DMS153 (cell line): ENCODE measurements at regions not wholly inside any gene's neighbourhood (a gene's known extent, or its start where the extent isn't known, plus 50 kb on each side); places are given as distances from the start of the nearest gene placed in this dataset.
A peak's percentile ranks its signal among the peaks of the same experiment; 100 is the strongest.
"Not testable (repeated sequence)": the region's sequence is repeated elsewhere in the genome, so short reads cannot be mapped to it uniquely, and the experiment has no call there.

Experiments used
- DNase-seq: peaks from one replicate; lab custom pipeline; 2025; lab: John Stamatoyannopoulos, UW

DNA sequence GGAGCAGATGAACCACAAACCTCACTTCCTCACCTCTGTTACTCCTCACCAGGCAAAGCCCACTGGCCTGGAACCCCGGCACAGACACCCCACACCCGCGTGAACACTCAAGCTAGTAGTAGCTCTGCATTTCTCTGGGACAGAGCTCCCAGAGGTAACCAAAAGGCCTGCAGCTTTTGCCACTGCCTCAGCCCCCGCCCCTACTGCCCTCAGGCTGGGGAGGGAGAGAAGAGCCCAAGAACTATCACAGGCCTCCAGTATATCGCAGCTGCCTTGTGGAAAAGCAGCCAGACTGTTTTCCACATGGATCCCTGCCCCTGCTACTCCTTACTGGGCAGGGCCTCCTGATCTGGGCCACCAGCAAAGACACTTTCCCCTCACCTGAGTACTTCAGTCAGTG, 728.7 kb upstream of the ACTRT1 start:
- DNase-seq: no peak

DNA sequence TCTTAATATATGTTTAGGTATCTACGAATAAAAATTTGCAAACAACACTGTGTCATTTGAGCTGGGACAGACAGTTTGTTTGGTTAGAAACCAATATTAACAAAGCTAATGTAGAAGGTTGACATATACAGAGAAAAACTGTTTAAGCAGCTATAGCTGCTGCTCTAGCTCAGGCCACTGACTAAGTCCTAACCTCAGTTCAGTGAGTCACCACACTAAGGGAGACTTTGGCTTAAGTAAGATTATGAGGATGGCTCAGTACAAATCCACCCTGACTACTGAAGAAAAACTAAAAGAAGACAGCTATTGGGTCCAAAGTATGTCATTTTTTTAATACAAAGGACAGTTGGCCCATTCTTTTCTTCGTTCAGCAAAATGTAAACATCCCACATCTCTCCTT, 717.3 kb upstream of the ACTRT1 start:
- DNase-seq: no peak

DNA sequence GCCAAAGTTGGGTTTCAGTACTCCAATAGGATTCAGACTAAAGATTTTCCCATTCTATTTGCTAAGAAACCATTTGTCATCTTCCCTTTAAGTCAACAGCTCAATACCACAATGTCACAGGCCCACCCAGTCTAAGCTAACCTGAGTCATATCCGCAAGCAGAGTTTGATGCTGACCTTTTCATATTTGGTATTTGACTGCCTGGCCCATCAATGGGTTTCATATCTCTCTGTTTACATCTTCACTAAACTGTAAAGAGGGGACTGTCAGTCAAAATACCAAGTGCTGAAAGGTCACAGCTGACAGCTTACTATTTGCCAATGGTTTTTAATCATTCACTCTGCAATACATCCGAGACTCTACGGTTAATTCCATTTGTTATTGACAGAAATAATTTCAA, 707.5 kb upstream of the ACTRT1 start:
- no peak for DNase-seq

DNA sequence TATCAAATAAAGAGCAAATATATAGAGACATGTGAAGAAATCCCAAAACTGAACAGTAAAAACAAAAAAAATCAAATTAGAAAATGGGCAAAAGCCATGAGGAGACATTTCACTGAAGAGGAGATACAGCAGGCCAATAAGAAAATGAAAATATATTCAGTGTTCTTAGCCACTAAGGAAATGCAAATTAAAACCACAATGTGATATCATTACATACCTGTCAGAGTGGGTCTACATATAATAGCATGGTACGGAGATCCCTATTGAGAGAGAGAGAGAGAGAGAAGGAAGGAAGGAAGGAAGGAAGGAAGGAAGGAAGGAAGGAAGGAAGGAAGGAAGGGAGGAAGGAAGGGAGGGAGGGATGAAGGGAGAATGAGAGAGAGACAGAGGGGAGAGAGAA, 707.0 kb upstream of the ACTRT1 start:
- no peak for DNase-seq

DNA sequence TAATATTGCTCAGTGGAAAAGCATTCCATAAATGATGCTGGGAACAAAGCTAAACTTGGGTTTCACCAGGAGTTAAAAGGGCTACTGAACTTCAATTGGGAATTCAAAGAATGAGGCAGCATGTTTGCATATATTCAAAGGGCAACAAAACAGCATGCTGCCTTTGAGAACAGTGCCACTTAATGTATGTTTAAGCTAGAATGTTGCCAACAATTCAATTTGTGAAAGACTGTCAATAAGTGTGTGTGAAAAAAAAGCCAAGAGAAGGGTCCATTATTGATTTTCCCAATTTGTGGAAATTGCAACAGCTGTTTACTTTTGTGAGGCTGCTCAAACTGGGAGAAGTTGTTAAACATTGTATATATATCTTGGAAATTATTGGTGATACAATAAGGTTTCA, 701.9 kb upstream of the ACTRT1 start:
- DNase-seq: peak; percentile 28

DNA sequence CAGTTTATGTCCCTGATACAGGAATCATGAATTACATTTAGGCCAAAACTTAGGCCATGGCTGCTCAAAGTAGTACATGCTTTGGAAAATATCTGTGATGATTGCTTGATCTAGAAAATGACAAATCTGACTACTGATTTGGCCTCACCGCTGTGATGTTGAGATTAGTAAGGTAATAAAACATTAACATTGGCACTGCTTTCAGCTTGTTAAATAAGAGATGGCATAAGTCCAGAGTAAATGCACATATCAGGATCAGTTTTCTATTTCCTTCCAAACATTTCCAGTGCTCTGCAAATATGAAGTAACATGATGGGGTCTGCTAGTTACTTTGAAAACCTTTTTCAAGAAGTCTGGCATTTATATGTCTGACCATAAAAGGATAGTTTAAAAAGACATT, 687.3 kb upstream of the ACTRT1 start:
- DNase-seq: peak; percentile 59

DNA sequence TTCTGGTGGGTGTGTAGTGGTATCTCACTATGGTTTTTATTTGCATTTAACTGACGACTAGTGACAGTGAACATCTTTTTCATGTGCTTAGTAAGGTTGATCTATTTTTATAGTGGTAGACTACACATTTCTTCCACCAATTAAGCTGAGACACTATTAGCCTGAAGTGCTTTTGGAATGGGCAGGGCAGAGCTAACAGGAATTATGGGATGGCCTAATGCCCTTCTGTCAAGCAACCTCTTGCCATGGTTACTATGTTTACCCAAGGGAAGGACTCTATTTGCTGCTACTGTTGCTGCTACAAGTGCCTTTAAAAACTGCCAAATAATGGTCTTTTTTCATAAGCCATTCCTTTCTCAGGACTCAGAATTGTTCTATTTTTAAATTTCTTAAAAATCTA, 676.7 kb upstream of the ACTRT1 start:
- peak; percentile 77 for DNase-seq

DNA sequence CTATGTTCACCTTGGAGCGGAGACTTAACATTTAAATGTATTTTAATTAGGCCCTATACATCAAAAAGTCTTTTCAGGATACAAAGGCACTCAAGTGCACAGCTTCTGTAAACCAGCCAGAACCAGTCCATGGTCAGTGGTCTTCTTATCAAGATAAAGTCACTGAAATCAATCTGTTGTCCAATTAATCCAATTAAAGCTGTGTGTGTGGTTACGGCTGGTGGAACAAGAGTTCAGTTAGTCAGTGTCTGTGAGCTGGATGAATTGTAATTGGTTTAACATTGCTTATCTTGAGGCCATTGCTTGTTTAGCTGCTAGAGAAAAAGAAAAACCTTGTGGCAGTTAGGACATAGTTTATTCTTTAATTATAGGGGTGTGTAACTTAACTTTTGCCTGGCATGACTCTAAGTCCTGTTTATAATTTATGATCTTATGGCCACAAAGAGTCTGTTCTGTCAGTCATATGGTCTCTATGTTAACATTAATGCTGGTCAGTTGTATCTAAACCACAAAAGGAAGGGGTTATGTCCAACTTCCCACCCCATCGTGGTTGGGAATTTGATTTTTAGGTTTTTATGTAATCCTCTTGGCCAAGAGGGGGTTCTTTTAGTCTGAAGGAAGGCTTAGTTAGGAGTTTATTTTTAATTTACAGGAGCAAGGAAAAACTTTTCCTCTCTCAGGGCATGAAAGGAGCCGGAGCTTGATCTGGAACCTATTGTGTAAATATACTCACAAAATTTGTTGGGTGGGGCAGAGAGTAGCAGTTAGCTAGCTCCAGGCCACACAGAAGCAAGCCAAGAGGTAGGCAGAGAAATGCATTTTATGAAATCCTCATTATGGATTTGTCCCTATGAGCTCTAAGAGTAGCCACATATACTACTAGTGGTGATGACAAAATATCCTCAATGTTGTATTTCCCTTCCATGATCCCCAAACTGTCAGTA, 665.7 kb upstream of the ACTRT1 start:
- no peak for DNase-seq

DNA sequence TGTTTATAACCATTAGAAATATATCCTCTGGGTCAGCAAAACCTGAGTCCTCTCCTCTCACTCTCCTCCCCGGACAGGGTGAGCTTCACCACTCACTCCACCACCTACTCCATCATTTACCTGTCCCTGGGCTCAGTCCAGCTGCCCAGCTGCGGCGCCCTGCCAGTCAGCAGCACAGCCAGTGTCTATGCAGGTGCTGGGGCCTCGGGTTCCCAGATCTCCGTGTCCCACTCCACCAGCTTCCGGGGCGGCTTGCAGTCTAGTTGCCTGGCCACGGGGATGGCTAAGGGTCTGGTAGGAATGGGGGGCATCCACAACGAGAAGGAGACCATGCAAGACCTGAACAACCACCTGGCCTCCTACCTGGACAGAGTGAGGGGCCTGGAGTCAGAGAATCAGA, 662.2 kb upstream of the ACTRT1 start:
- DNase-seq: no peak

DNA sequence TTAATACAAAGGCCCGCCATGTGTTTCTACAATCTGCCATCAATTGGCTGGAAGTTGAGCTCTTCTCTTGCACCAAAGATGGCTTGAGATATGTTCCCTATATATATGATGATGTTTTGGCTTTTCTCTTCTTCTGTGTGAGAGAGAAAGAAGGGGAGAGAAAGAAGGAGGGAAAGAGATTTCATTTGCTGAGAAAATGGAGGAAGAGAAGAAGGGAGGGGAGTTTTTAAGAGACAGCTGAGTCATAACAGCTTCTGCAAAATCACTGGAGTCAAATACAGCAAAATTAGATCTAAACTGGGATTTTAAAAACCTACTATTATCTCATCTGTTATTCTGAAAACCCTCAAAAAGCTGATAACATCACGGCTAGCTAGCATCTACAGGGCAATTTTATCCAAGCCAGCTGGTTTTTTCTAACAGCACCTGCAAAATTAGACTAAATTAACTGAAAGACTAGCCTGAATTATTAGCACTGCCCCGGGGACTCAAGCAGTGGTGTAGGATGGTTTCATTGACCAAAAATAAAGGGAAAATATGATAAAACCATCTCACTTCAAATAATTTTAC, 647.6 kb upstream of the ACTRT1 start:
- DNase-seq: no peak

DNA sequence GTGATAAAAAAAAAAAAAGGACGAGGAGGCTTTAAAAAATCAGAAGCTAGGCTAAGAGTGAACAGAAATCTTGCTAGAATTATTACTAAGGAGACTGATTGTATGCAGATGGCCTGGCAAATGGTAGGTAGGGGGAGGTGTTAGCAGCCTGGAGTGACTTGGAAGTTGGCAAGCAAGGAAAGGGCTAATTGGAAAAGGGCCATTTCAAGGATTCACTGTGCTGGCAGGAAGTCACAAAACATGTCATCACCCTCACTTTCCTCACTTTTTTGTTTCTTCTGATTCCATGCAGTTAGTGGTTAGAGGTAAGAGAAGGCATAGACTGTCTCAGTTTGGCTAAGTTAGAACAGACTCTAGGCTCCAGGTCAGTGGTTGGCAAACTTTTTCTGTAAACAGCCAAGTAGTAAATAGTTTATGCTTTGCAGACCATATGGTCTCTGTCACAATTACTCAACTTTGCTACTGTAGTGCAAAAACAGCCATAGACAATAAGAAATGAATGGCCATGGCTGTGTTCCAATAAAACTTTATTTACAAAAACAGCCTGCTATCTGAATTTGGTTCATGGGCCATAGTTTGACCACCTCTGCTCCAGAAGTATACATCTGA, 646.5 kb upstream of the ACTRT1 start:
- no peak for DNase-seq

DNA sequence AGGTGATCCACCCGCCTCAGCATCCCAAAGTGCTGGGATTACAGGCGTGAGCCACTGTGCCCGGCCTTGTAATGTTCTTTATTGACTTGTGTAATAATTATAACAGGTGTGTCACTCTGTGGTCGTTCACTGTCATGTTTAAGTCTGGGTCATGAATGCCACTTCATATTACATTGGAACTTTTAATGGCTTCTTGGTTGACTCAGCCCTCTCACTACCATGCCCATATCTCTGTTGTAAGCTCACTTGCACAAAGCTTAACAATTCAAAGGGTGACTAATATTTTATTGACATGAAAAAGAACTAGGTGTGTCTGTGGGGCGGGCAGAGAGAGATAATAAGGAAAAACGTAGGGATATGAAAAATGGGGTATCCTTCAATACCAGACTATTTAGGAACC, 639.7 kb upstream of the ACTRT1 start:
- DNase-seq: no peak

DNA sequence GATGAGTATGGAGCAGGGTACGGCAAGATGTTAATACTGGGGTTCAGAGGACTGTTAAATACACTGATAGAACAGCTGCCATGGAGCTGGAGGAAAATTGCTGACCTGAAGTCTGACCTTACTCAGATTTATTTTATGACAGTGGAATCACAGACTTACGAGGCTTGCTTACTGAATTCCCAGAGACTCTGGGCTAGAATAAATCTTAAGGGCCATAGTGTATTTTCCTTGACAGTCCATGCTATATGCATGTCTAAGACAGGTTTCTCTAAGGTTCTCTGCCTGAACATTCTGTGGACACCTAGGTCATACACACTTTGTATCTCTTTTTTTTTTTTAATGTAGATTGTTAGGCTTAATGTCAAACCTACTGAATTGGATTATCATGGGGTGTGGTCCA, 633.2 kb upstream of the ACTRT1 start:
- no peak for DNase-seq

DNA sequence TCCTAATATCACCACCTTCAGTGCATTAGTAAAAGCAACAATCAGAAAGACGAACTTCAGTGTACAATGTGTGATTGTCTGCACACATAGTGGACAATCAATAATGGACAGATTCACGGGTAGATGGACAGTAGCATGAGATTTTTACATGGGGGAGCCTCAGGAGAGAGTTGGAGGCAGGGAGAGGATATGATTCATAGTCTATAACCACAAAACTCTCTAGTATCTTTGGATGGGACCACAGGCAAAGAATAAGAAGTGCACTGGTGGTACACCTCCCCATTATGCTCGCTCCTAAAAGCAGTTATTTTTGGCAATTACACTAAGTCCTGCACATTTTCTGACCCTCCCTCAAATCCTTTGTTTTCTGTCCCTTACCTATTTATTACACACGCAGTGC, 624.4 kb upstream of the ACTRT1 start:
- no peak for DNase-seq

DNA sequence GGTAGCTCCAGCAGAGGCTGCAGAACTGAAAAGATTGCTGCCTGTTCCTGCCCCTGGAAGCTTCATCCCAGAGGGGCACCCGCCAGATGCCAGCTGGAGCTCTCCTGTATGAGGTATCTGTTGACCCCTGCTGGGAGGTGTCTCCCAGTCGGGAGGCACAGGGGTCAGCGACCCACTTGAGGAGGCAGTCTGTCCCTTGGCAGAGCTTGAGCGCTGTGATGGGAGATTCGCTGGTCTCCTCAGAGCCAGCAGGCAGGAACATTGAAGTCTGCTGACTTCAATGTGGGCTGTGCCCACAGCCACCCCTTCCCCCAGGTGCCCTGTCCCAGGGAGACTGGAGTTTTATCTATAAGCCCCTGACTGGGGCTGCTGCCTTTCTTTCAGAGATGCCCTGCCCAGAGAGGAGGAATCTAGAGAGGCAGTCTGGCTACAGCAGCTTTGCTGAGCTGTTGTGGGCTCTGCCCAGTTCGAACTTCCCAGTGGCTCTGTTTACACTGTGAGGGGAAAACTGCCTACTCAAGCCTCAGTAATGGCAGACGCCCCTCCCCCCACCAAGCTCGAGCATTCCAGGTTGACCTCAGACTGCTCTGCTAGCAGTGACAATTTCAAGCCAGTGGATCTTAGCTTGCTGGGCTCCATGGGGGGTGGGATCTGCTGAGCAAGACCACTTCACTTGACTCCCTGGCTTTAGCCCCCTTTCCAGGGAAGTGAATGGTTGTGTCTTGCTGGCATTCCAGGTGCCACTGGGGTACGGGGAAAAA, 622.3 kb upstream of the ACTRT1 start:
- DNase-seq: not testable (repeated sequence)

DNA sequence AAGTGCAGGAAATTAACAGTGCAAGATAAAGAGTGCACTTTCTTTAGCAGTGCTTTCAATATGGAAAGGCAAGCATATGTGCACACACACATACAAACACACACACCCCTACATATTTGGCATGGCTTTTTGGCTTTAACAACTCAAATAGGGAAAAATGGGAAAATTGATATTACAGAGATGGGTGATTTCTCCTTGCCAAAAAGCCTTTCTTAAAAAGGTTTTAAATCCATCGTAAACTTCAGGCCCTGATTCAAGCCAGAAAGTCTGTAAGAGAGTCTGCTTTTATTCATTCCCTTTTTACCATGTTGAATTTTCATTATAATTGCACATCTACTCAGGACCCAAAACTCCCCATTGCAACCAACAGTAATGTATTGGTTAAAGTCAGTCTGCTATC, 612.0 kb upstream of the ACTRT1 start:
- no peak for DNase-seq

DNA sequence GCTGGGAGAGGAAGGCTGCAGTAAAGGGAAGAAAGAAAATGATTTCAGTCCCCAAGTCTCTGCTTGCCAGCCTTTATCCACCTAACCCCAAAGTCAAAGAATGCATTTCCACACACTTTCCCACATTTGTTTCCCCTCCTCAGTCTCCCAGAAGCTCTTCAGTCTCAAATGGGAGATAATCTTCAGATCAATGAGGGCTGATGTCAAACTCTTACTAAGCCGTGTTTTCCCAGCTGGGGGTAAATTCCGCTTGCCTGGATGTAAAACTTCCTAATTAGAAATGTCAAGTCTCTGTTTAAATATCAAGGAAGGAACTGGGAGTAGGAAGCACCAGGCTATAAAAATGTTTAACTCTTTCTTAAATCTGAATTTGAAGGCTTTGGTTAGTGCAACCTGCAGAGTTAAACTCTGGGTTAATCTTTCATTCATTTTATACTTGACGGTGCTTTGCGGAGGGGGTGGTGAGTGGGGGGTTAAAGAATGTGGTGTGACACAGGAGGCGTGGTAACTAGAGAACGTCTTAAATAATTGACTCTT, 601.4 kb upstream of the ACTRT1 start:
- DNase-seq: no peak

DNA sequence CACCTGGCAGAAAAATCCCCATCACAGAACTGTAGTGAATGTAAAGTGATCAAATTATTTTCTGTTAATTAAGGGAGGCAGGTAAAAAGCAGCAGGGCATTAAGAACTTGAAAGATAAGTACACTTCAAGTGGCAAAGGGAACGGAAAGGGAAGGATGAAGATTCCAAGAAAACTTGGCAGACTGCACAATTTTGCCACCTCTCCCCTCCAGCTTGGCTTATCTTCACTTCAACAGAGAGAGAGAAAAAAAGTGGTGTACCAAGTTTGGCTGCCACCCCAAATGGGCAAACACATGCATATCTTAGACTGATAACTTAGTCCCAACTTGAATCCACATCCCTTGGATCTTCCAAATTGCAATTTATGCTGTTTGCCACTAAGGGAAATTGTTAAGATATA, 598.1 kb upstream of the ACTRT1 start:
- DNase-seq: no peak

DNA sequence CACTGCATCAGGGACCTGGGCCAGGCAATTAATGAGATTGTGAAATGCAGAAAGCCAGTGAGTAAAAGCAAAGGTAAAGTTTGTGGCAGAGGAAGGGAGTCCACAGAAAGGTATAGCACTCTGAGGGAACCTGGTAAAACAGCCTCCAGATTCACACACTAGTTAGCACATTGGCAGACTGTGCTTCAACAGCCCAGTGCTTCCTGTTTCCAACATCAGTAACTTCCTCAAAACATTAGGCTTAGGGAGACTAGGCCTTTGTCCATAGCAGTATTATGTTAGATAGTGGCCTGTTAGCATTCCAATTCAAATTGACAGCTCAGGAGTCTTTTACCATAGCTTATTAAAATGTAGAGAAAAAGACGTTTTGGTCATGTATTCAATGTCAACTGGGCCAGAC, 582.6 kb upstream of the ACTRT1 start:
- DNase-seq: no peak

DNA sequence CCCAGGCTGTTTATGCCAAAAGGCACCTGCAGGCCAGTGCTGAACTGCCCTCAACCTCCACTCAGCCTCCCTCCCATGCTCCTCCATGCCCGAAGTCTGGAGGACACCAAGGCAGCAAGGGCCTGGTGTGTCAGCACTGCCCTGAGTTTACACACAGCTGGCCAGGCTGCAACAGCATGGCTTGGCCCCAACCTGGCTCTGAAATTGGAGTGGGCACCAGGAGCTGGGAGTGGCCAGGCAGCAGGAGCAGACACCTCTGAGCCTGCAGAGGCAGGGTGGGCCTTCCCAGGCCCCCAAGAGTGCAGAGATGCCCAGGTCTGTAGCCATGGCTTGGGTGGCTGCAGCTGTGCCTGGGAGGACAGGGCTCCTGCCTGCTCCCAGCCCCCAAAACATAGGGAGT, 571.2 kb upstream of the ACTRT1 start:
- DNase-seq: no peak

DNA sequence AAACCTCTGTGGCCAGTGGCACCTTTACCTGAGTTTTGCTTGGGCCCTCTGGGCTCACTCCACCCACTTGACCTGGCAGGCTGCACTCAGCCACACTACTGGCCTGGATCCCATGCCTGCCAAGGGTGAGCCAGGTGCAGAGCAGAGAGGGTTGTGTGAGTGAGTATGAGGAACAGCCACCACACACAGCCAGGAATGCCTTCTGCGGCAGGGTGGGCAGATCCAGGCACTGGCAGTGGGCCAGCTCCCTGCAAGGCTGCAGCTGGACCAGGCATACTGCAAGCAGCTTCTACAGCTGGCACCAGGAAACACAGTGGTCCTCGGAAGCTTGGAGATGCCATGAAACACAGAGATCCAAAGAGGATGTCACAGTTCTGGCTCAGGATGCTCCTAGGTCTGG, 570.1 kb upstream of the ACTRT1 start:
- DNase-seq: no peak

DNA sequence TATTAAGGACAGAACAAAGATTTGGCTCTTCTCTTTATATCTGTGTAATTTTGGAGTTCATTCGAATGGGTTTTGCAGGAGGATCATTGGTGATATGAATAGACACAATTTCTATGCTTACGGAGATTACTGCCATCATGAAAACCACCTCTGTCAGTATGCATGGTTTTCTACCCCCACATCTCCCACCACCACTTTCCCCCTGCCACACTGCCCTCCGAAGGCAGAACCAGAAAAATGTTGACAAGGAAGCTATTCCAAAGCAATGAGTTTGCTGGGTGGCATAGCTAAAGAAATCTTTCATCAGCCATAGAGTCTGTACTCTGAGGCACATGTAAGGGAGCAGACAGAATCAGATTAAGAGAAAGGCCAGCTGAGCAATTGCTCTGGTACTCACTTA, 567.3 kb upstream of the ACTRT1 start:
- DNase-seq: no peak
